Stomach (tissue), 4 donors: ENCODE measurements at regions not wholly inside any gene's neighbourhood (a gene's known extent, or its start where the extent isn't known, plus 50 kb on each side); places are given as distances from the start of the nearest gene placed in this dataset.
"Not testable (repeated sequence)": the region's sequence is repeated elsewhere in the genome, so short reads cannot be mapped to it uniquely, and the experiment has no call there.

Experiments
- CTCF ChIP-seq, 7 experiments: fragments of 450-650 bp in 4 of 7; fragments of 200-600 bp in 3 of 7; sonication (generic) in 3 of 7; IDR thresholded peaks; one replicate each; pipeline ENCODE4 v1.5.1; 2016 to 2019; ENCODE audit warnings: antibody characterized with exemption in 7 of 7, control low read depth in 2 of 7, mild to moderate bottlenecking in 1 of 7
- EP300 ChIP-seq: sonication (generic); formaldehyde crosslinking; IDR thresholded peaks from one replicate; pipeline ENCODE4 v1.6.1; 2017; ENCODE audit warnings: antibody characterized with exemption
- POLR2A ChIP-seq, 4 donors: fragments of 450-650 bp; IDR thresholded peaks; one replicate each; pipeline ENCODE4 v1.6.1; 2016; ENCODE audit warnings: antibody characterized with exemption in 4 of 4, control low read depth in 2 of 4, mild to moderate bottlenecking in 1 of 4, moderate library complexity in 1 of 4
- POLR2AphosphoS5 ChIP-seq, 3 donors: sonication (generic); formaldehyde crosslinking; IDR thresholded peaks; one replicate each; pipeline ENCODE4 v1.6.1; 2016; ENCODE audit warnings: antibody characterized with exemption in 3 of 3

GRCh38 chr9:62931484-62931883 is 1741.6 kb downstream of the SPATA31A7 start:
- not testable (repeated sequence) for TF ChIP-seq POLR2A (IDR thresholded peaks at IDR 0.05); CTCF (IDR thresholded peaks at IDR 0.05); POLR2AphosphoS5 (IDR thresholded peaks at IDR 0.05); EP300
